RWPE1 (cell line): ENCODE measurements at regions not wholly inside any gene's neighbourhood (a gene's known extent, or its start where the extent isn't known, plus 50 kb on each side); places are given as distances from the start of the nearest gene placed in this dataset.

ENCODE experiments used
- CTCF ChIA-PET: fragments of 350-600 bp; sonication (Branson Sonifier 250); formaldehyde crosslinking; extraction: SDS; loops from one replicate; lab custom pipeline; 2021; lab: Yijun Ruan, JAX
- POLR2A ChIA-PET: fragments of 400-600 bp; formaldehyde crosslinking; extraction: SDS; loops from one replicate; lab custom pipeline; 2020; ENCODE audit warnings: antibody characterized with exemption; ENCODE audit not compliant: low non-redundant PET; lab: Yijun Ruan, JAX
- DNase-seq: peaks from one replicate; pipeline ENCODE4 v3.0.0; 2012; ENCODE audit warnings: low spot score
- H3K27ac ChIP-seq: fragments of 450-650 bp; 2 replicates; pipeline ENCODE4 v1.5.1; 2017
- TF ChIP-seq, protein P1 (sequence below): fragments of 450-650 bp; conservative IDR thresholded peaks from 2 replicates; pipeline ENCODE4 v1.5.1; 2017; ENCODE audit warnings: low read depth, mild to moderate bottlenecking

GRCh38 chrY:7702481-7702880 lies 790.9 kb upstream of the AMELY start:
- DNase-seq, result no peak
- ChIA-PET CTCF (no interaction called here), POLR2A (no interaction called here)
- TF ChIP-seq, protein P1, sequence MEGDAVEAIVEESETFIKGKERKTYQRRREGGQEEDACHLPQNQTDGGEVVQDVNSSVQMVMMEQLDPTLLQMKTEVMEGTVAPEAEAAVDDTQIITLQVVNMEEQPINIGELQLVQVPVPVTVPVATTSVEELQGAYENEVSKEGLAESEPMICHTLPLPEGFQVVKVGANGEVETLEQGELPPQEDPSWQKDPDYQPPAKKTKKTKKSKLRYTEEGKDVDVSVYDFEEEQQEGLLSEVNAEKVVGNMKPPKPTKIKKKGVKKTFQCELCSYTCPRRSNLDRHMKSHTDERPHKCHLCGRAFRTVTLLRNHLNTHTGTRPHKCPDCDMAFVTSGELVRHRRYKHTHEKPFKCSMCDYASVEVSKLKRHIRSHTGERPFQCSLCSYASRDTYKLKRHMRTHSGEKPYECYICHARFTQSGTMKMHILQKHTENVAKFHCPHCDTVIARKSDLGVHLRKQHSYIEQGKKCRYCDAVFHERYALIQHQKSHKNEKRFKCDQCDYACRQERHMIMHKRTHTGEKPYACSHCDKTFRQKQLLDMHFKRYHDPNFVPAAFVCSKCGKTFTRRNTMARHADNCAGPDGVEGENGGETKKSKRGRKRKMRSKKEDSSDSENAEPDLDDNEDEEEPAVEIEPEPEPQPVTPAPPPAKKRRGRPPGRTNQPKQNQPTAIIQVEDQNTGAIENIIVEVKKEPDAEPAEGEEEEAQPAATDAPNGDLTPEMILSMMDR, result no peak
- H3K27ac ChIP-seq, result no peak overlapping the region

GRCh38 chrY:7701676-7702075 lies 790.1 kb upstream of the AMELY start:
- no peak overlapping the region for H3K27ac ChIP-seq
- CTCF ChIA-PET, result no interaction called here
- no peak for DNase-seq
- POLR2A ChIA-PET, result no interaction called here
- TF ChIP-seq, protein P1, result no peak

DNA sequence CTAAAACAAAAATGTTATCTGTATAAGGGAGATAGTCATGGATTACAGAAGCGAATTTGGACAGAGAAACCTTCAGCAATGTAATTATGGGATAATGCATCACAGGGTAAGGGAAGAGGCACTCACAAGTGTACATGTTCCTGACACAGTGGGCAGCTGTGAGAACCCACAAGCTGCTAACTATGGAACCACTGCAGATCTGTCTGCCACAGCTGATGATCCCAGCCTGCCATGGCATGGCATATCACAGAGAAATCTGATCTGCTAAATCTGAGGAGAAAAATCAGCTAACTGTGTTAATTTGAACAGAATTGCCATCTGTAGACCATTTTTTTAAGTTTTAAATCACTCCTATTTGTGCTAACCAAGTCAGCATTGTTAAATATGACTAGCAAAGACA lies 786.0 kb upstream of the AMELY start:
- CTCF ChIA-PET, result no interaction called here
- TF ChIP-seq, protein P1, result no peak
- no peak for DNase-seq
- POLR2A ChIA-PET, result no interaction called here
- no peak overlapping the region for H3K27ac ChIP-seq

DNA sequence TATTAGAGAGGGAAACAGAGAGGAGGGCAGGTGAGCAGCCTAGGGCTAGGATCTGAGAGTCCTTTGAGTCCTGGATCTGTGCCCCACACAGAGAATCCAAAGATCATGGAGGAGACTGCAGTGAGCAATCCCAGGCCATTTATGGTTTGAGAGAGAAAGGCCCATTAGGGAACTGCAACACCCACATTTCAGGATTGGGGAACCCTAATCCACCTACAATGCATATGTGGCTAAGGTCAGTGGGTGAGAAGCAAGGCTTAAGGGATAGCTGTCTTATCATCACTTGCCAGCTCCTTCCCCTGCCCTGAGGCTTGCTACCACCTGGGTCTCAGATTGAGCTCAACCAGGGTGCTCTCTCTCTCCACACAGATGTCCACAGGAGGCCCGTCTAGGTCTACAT lies 781.1 kb upstream of the AMELY start:
- TF ChIP-seq, protein P1, result no peak
- ChIA-PET POLR2A (no interaction called here), CTCF (no interaction called here)
- no peak overlapping the region for H3K27ac ChIP-seq
- no peak for DNase-seq

DNA sequence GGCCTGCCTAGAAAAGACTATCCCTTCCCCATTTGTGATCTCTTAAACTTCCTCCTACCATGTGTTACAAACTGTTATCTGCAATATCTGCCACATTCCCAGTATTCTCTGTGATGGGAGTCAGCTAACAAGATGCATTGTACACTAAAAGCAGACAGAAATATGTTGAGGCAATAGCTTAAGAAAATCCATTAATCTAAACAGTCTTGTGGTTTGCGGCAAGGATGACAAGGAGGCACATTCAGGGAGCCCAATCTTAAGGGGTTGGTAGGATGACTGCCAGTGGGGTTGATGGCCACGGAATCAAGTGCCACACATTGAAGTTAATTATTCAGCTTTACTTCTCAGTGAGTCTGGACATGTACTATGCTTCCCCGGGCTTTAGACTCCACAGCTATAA lies 775.5 kb upstream of the AMELY start:
- POLR2A ChIA-PET, result no interaction called here
- CTCF ChIA-PET, result no interaction called here
- TF ChIP-seq, protein P1, result no peak
- H3K27ac ChIP-seq, result no peak overlapping the region
- DNase-seq, result no peak

- ChIA-PET POLR2A (no interaction called here), CTCF (no interaction called here)
- no peak for DNase-seq
- TF ChIP-seq, protein P1, result no peak
- no peak overlapping the region for H3K27ac ChIP-seq
These were observed 773.0 kb upstream of the AMELY start for GRCh38 chrY:7684546-7684945.

DNA sequence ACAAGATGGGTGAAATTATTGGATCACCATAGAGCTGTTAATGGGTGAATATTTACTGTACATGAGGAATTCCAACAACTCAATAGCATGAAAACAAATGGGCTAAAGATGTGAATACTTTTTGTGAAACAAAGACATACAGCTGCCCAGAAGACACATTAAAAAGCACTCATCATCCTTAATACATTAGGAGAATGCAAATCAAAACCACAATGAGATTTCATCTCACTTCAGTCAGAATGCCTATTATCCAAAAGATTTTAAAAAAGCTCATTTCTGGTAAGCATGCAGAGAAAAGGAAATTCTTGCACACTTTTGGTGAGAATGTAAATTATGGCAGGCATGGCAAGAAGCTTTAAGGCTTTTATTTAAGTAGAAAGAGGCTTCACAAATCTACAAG lies 770.8 kb upstream of the AMELY start:
- DNase-seq, result no peak
- TF ChIP-seq, protein P1, result no peak
- ChIA-PET CTCF (no interaction called here), POLR2A (no interaction called here)
- H3K27ac ChIP-seq, result no peak overlapping the region
